Lung (tissue), 11 donors: ENCODE measurements at regions not wholly inside any gene's neighbourhood (a gene's known extent, or its start where the extent isn't known, plus 50 kb on each side); places are given as distances from the start of the nearest gene placed in this dataset.

ENCODE experiments used
- ATAC-seq: fragments of 200-7000 bp; cut with Tn5 transposase; one replicate; pipeline ENCODE4 v1.9.1; 2020; ENCODE audit warnings: moderate number of reproducible peaks; ENCODE audit not compliant: insufficient read depth, low FRiP score
- DNase-seq, 3 donors: peaks; one replicate each; pipeline ENCODE4 v3.0.0-alpha.2; 2013 to 2017
- H3K27ac ChIP-seq, 2 donors: one replicate each; pipeline ENCODE4 v1.5.1; 2013; ENCODE audit warnings: mild to moderate bottlenecking in 2 of 2, moderate library complexity in 2 of 2, control low read depth in 1 of 2, inconsistent platforms in 1 of 2, low read depth in 1 of 2, low read length in 1 of 2
- H3K27me3 ChIP-seq, 3 donors: one replicate each; pipeline ENCODE4 v1.5.1; 2013; ENCODE audit warnings: low read length in 2 of 3; ENCODE audit not compliant: control insufficient read depth in 3 of 3, insufficient read depth in 3 of 3
- H3K36me3 ChIP-seq, 4 donors: one replicate each; pipeline ENCODE4 v1.5.1; 2013; ENCODE audit warnings: low read length in 4 of 4, mild to moderate bottlenecking in 1 of 4, moderate library complexity in 1 of 4; ENCODE audit not compliant: control insufficient read depth in 4 of 4, insufficient read depth in 4 of 4
- H3K4me1 ChIP-seq, 5 donors: one replicate each; pipeline ENCODE4 v1.5.1; 2013; ENCODE audit warnings: low read length in 5 of 5, mild to moderate bottlenecking in 2 of 5, moderate library complexity in 1 of 5; ENCODE audit not compliant: control insufficient read depth in 5 of 5, insufficient read depth in 5 of 5
- H3K4me3 ChIP-seq: one replicate; pipeline ENCODE4 v1.5.1; 2013; ENCODE audit warnings: mild to moderate bottlenecking, control low read depth, moderate library complexity
- H3K9ac ChIP-seq, 2 donors: one replicate each; pipeline ENCODE4 v1.5.1; 2013; ENCODE audit warnings: low read length in 2 of 2, control low read depth in 1 of 2; ENCODE audit not compliant: insufficient read depth in 1 of 2
- H3K9me3 ChIP-seq, 4 donors: one replicate each; pipeline ENCODE4 v1.5.1; 2013; ENCODE audit warnings: low read length in 3 of 4, mild to moderate bottlenecking in 1 of 4, moderate library complexity in 1 of 4; ENCODE audit not compliant: control insufficient read depth in 4 of 4, insufficient read depth in 3 of 4
- CTCF ChIP-seq: IDR thresholded peaks from 2 replicates; pipeline ENCODE4 v1.5.1; 2012; ENCODE audit warnings: mild to moderate bottlenecking; ENCODE audit errors: control extremely low read depth, extremely low read depth
- WGBS, 2 donors: extraction: QIAGEN DNeasy Blood & Tissue Kit; methylation state at CpG; one replicate each; pipeline ENCODE4 v1.1.7; 2013; 5-methylcytosine and 5-hydroxymethylcytosine counted together
- donor health status: control.
- donor health status: control.
- donor health status: Bipolar disorder and iron deficiency.
- donor health status: healthy.
- donor health status: DM: yes; HTN: yes; CAD: no.

GRCh38 chr9:88077071-88077617 lies 61.1 kb downstream of the SPATA31C2 start:
- Histone ChIP-seq H3K4me3 (no peak overlapping the region), H3K36me3 (no peaks in the 10 kb centered on the region), H3K9ac (peak overlapping the region; percentile 5 to 32), H3K9me3 (peaks cover 0 to 2% (median 0%) of the 10 kb centered on the region in 4 donors), H3K27ac (no peak overlapping the region), H3K27me3 (no peaks in the 10 kb centered on the region), H3K4me1 (peaks cover 0 to 20% (median 3%) of the 10 kb centered on the region in 5 donors)
- WGBS, 2 donors, result 40 to 41% methylated on average over 20 of the region's 20 CpGs
- no peak for TF ChIP-seq CTCF
- ATAC-seq (no peak), DNase-seq (no peak)

- Histone ChIP-seq H3K4me1 (peaks cover 0 to 20% (median 3%) of the 10 kb centered on the region in 5 donors), H3K27ac (peak overlapping the region; percentile 68 to 74), H3K27me3 (no peaks in the 10 kb centered on the region), H3K9ac (peak overlapping the region in 1 of 2 donors; percentile 5), H3K4me3 (peak overlapping the region; percentile 24), H3K36me3 (no peaks in the 10 kb centered on the region), H3K9me3 (peaks cover 0 to 2% (median 0%) of the 10 kb centered on the region in 4 donors)
- peak; percentile 84 to 90 (median 90) for DNase-seq
- no peak for TF ChIP-seq CTCF
- ATAC-seq, result peak; percentile 65
- whole genome bisulfite sequencing, 2 donors, result 0 to 1% methylated on average over 54 to 57 of the region's 57 CpGs
Observed at GRCh38 chr9:88076286-88077070, 61.8 kb downstream of the SPATA31C2 start.

- H3K27ac ChIP-seq, result peak overlapping the region in 1 of 2 donors; percentile 74
- H3K27me3 ChIP-seq, result no peaks in the 10 kb centered on the region
- H3K9ac ChIP-seq, result peak overlapping the region in 1 of 2 donors; percentile 14
- no peak for ATAC-seq
- H3K9me3 ChIP-seq, result peaks cover 0 to 2% (median 0%) of the 10 kb centered on the region in 4 donors
- DNase-seq, result peak in 1 of 3 donors; percentile 29
- H3K4me3 ChIP-seq, result no peak overlapping the region
- H3K4me1 ChIP-seq, result peaks cover 0 to 20% (median 3%) of the 10 kb centered on the region in 5 donors
- no peak for TF ChIP-seq CTCF
- no peaks in the 10 kb centered on the region for H3K36me3 ChIP-seq
- WGBS, 2 donors, result 2 to 3% methylated on average over 12 of the region's 12 CpGs
Observed at GRCh38 chr9:88075966-88076285, 62.3 kb downstream of the SPATA31C2 start.
